Uterus (tissue), 2 donors: ENCODE measurements at regions not wholly inside any gene's neighbourhood (a gene's known extent, or its start where the extent isn't known, plus 50 kb on each side); places are given as distances from the start of the nearest gene placed in this dataset.

Experiments used
- CTCF ChIP-seq, 4 experiments: fragments of 200-600 bp in 2 of 4; fragments of 450-650 bp in 2 of 4; sonication (generic) in 2 of 4; IDR thresholded peaks; one replicate each; pipeline ENCODE4 v1.5.1; 2016 to 2019; ENCODE audit warnings: antibody characterized with exemption in 4 of 4, mild to moderate bottlenecking in 2 of 4, moderate library complexity in 1 of 4
- POLR2A ChIP-seq, 2 donors: fragments of 450-650 bp; IDR thresholded peaks; one replicate each; pipeline ENCODE4 v1.6.1; 2016; ENCODE audit warnings: antibody characterized with exemption in 2 of 2, mild to moderate bottlenecking in 1 of 2, moderate library complexity in 1 of 2

GRCh38 chr14:89566180-89566579 lies 149.1 kb upstream of the FOXN3 start:
- TF ChIP-seq CTCF (IDR thresholded peaks at IDR 0.05) (no peak), POLR2A (IDR thresholded peaks at IDR 0.05) (no peak)
